HUES6 (cell line): ENCODE measurements at regions not wholly inside any gene's neighbourhood (a gene's known extent, or its start where the extent isn't known, plus 50 kb on each side); places are given as distances from the start of the nearest gene placed in this dataset.

Experiments used
- H3K27ac ChIP-seq: 2 replicates; pipeline ENCODE4 v1.7.0; 2013; ENCODE audit warnings: low read depth, mild to moderate bottlenecking, low read length, inconsistent platforms
- H3K27me3 ChIP-seq: 2 replicates; pipeline ENCODE4 v1.6.1; 2013; ENCODE audit warnings: low read length; ENCODE audit not compliant: control insufficient read depth, insufficient read depth
- H3K36me3 ChIP-seq: 2 replicates; pipeline ENCODE4 v1.6.1; 2013; ENCODE audit warnings: low read length; ENCODE audit not compliant: control insufficient read depth, insufficient read depth
- H3K4me1 ChIP-seq: 2 replicates; pipeline ENCODE4 v1.6.1; 2013; ENCODE audit warnings: low read length; ENCODE audit not compliant: control insufficient read depth, insufficient read depth
- H3K4me3 ChIP-seq: 2 replicates; pipeline ENCODE4 v1.5.1; 2013; ENCODE audit warnings: low read depth, low read length
- H3K9ac ChIP-seq: one replicate; pipeline ENCODE4 v1.6.1; 2013; ENCODE audit warnings: mild to moderate bottlenecking, low read length
- H3K9me3 ChIP-seq: 2 replicates; pipeline ENCODE4 v1.6.1; 2013; ENCODE audit warnings: low read depth, low read length; ENCODE audit not compliant: control insufficient read depth, insufficient read depth

- H3K27ac ChIP-seq: no peak overlapping the region
- peaks cover 13% of the 10 kb centered on the region for H3K4me1 ChIP-seq
- no peak overlapping the region for H3K4me3 ChIP-seq
- H3K36me3 ChIP-seq: no peaks in the 10 kb centered on the region
- no peaks in the 10 kb centered on the region for H3K27me3 ChIP-seq
- H3K9ac ChIP-seq: no peak overlapping the region
- H3K9me3 ChIP-seq: peaks cover 12% of the 10 kb centered on the region; the same call in 1 of the 2 replicates
Measured at GRCh38 chr17:36879624-36880131, 57.6 kb upstream of the LHX1 start.

- Histone ChIP-seq H3K4me3 (no peak overlapping the region), H3K9ac (no peak overlapping the region), H3K27me3 (no peaks in the 10 kb centered on the region), H3K4me1 (peaks cover 14% of the 10 kb centered on the region), H3K27ac (no peak overlapping the region), H3K36me3 (no peaks in the 10 kb centered on the region), H3K9me3 (peaks cover 12% of the 10 kb centered on the region; the same call in 1 of the 2 replicates)
Measured at GRCh38 chr17:36880268-36880905, 56.9 kb upstream of the LHX1 start.

DNA sequence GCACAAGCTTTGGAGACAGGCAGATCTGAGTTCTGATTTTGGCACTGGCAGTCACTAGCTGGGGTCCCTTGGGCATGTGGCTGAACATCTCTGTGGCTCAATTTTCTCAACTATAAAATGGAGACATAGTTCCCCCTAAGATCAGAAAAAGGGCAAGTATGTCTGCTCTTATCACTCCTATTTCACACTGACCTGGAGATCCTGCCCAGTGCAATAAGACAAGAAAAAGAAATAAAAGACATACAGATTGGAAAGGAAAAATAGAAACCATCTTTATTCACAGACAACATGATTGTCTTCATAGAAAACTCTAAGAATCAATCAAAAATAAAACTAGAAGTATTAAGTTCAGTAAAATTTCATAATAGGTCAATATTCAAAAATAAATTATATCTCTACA lies 56.0 kb upstream of the LHX1 start:
- H3K9me3 ChIP-seq: peaks cover 12% of the 10 kb centered on the region; the same call in 1 of the 2 replicates
- H3K27ac ChIP-seq: no peak overlapping the region

DNA sequence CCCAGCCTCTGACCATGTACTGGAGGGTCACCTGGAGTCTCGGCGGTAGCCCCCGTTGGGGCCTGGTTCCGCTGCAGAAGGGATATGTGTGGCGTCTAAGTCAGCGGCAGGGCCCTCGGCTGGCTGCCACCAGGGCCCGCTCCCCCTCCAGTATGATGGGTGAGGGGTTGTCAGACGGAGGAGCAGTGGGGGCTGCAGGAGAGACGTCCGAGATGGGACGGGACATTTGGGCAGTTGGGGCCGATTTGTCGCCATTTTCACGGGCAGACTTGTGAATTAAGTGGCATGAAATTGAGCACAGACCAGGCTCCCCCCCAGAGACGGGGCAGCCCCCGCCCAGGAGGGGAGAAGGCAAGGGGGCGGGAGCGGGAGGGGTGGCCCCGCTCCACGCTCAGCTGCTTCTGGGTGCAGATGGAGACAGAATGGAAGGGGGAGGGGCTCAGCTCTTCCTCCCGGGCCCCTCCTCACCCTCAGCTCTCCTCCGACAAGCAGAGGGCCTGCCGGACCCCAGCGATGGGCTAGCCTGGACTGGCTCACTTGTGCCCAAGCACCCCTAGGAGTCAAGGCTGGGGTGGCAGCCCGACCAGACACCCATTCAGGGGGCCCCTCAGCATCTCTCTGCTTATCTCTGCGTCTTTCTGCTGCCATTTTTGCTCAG lies 52.7 kb upstream of the LHX1 start:
- peaks cover 18% of the 10 kb centered on the region for H3K4me1 ChIP-seq
- peaks cover 7% of the 10 kb centered on the region; the same call in 1 of the 2 replicates for H3K27me3 ChIP-seq

More for the DNA sequence above, 56.0 kb upstream of the LHX1 start:
- Histone ChIP-seq H3K4me3 (no peak overlapping the region), H3K36me3 (no peaks in the 10 kb centered on the region), H3K9ac (no peak overlapping the region), H3K27me3 (no peaks in the 10 kb centered on the region), H3K4me1 (peaks cover 8% of the 10 kb centered on the region)

GRCh38 chr17:36885153-36885735 lies 52.0 kb upstream of the LHX1 start:
- H3K4me3 ChIP-seq: no peak overlapping the region
- peaks cover 18% of the 10 kb centered on the region for H3K4me1 ChIP-seq
- peaks cover 7% of the 10 kb centered on the region; the same call in 1 of the 2 replicates for H3K27me3 ChIP-seq
- H3K9me3 ChIP-seq: peaks cover 12% of the 10 kb centered on the region; the same call in 1 of the 2 replicates
- H3K27ac ChIP-seq: no peak overlapping the region
- H3K36me3 ChIP-seq: no peaks in the 10 kb centered on the region
- no peak overlapping the region for H3K9ac ChIP-seq

More for the DNA sequence above, 52.7 kb upstream of the LHX1 start:
- Histone ChIP-seq H3K36me3 (no peaks in the 10 kb centered on the region), H3K9me3 (peaks cover 12% of the 10 kb centered on the region; the same call in 1 of the 2 replicates), H3K4me3 (no peak overlapping the region), H3K27ac (no peak overlapping the region), H3K9ac (no peak overlapping the region)

DNA sequence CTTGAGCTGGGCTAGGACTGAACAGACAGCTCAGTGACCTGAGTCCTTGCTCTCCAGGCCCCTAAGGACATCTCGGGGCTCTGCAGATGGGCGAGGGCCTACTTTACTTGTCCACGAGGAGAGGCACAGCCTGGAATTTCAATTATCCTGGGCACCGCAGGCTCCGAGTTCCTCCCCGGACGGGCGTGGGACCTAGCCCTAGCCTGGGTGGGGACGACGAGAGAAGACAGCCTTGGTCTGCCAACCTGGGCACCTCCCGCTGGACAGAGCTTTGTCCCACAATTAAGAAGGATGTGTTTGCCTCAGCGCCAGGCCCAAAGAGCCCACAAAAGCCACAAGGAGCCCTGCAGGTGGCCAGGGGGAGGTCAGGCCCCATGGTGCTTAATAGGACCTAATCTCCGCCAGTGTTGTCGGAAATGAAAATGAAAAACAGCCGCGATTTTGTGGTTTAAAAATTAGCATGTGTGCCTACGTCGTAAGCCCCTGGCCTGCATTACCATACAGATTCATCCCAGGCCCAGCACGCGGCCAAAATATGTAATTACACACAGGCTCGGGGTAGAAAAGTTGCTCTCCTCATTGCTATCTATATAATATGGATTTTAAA lies 51.4 kb upstream of the LHX1 start:
- peaks cover 7% of the 10 kb centered on the region; the same call in 1 of the 2 replicates for H3K27me3 ChIP-seq
- peaks cover 18% of the 10 kb centered on the region for H3K4me1 ChIP-seq
- peaks cover 12% of the 10 kb centered on the region; the same call in 1 of the 2 replicates for H3K9me3 ChIP-seq
- H3K9ac ChIP-seq: no peak overlapping the region
- no peak overlapping the region for H3K27ac ChIP-seq
- H3K36me3 ChIP-seq: no peaks in the 10 kb centered on the region
- no peak overlapping the region for H3K4me3 ChIP-seq
